ENCODE measurements at regions not wholly inside any gene's neighbourhood (a gene's known extent, or its start where the extent isn't known, plus 50 kb on each side); places are given as distances from the start of the nearest gene placed in this dataset.

GRCh38 chr1:60696512-60696911 is 385.8 kb upstream of the NFIA start:
- H3K9me3 Mint-ChIP-seq: peaks cover 5 to 17% of the 10 kb centered on the region in 2 experiments; a peak in 4 of 5 replicates
- H3K27me3 ChIP-seq (ENCODE audit: insufficient read depth, low read length): no peaks in the 10 kb centered on the region
- H2BK20ac ChIP-seq (ENCODE audit: low read depth, low read length, poor library complexity, severe bottlenecking): no peak overlapping the region
- H3K23ac ChIP-seq (ENCODE audit: insufficient read length, low read depth, low read length): no peak overlapping the region
- H3K79me1 ChIP-seq (ENCODE audit: insufficient read depth, low read depth, low read length, poor library complexity, severe bottlenecking): no peaks in the 10 kb centered on the region
- H2BK15ac ChIP-seq (ENCODE audit: low read depth, low read length): no peak overlapping the region
- no peak overlapping the region for H3T11ph ChIP-seq (ENCODE audit: low read length)
- H3K4me2 ChIP-seq (ENCODE audit: insufficient read depth, insufficient read length, low read length): no peak overlapping the region
- no peak overlapping the region for H2BK120ac ChIP-seq (ENCODE audit: low read depth, low read length, poor library complexity, severe bottlenecking)
- H4K5ac ChIP-seq (ENCODE audit: insufficient read length, low read depth, low read length): no peak overlapping the region
- H3K4ac ChIP-seq (ENCODE audit: low read depth, low read length): no peak overlapping the region
- no peak for DNase-seq
- H4K8ac ChIP-seq (replicated peaks; ENCODE audit: insufficient read length, low read depth, low read length): no peak overlapping the region
- no peaks in the 10 kb centered on the region for H4K20me1 ChIP-seq (ENCODE audit: control insufficient read depth, insufficient read depth, insufficient read length)
- no peak overlapping the region for H3K18ac ChIP-seq (ENCODE audit: insufficient read length, low read depth, low read length)
- no peak overlapping the region for H2BK12ac ChIP-seq (ENCODE audit: insufficient read length, low read depth, low read length)
- H3K56ac ChIP-seq (ENCODE audit: insufficient read length, low read depth, low read length): no peak overlapping the region
- H3K27ac ChIP-seq (ENCODE audit: insufficient read length, low read depth, low read length): no peak overlapping the region
- H2BK5ac ChIP-seq (ENCODE audit: insufficient read length, low read length): no peak overlapping the region
- H2AK5ac ChIP-seq (ENCODE audit: insufficient read length, low read length): no peak overlapping the region
- H3K4me3 Mint-ChIP-seq: no peak overlapping the region
- no peak overlapping the region for H3K27ac Mint-ChIP-seq
- H3K27me3 Mint-ChIP-seq (ENCODE audit: low read depth): no peaks in the 10 kb centered on the region
- H3K9me3 ChIP-seq (ENCODE audit: control insufficient read depth, low read depth, low read length): no peaks in the 10 kb centered on the region
- WGBS (ENCODE audit: extremely low coverage, insufficient read length, low lambda C conversion rate): no CpG with 5 or more reads among the region's 1 CpG
- H4K91ac ChIP-seq (ENCODE audit: insufficient read length, low read depth, low read length): no peak overlapping the region
- H2AFZ ChIP-seq (ENCODE audit: low read length): no peak overlapping the region
- H3K23me2 ChIP-seq (ENCODE audit: insufficient read length, low read depth, low read length, poor library complexity, severe bottlenecking): no peaks in the 10 kb centered on the region
- no peak for TF ChIP-seq CTCF (conservative IDR thresholded peaks at IDR 0.05)
- H3K14ac ChIP-seq (ENCODE audit: insufficient read depth, low read length): no peak overlapping the region
- H3K4me1 Mint-ChIP-seq: peaks cover 4 to 5% of the 10 kb centered on the region in 2 experiments; a peak in 3 of 4 replicates
- no peak overlapping the region for H3K9ac ChIP-seq (ENCODE audit: extremely low read depth, insufficient read length, low read length)
- H3K4me1 ChIP-seq (ENCODE audit: insufficient read depth, low read length): no peaks in the 10 kb centered on the region
- H3K79me2 ChIP-seq (ENCODE audit: insufficient read depth, low read length): no peaks in the 10 kb centered on the region
- H3K36me3 Mint-ChIP-seq (ENCODE audit: insufficient read depth in 1 of 3, low read depth in 3 of 3): peaks cover 0 to 8% (median 8%) of the 10 kb centered on the region in 3 experiments; a peak in 4 of 7 replicates
